ENCODE measurements at regions not wholly inside any gene's neighbourhood (a gene's known extent, or its start where the extent isn't known, plus 50 kb on each side); places are given as distances from the start of the nearest gene placed in this dataset.

- DNase-seq (ENCODE audit: extremely low read depth in 1 of 11, low read depth in 9 of 11, low spot score in 4 of 11) = no peak
These were observed 204.6 kb downstream of the OPA1 start for GRCh38 chr3:193797566-193797965.

DNA sequence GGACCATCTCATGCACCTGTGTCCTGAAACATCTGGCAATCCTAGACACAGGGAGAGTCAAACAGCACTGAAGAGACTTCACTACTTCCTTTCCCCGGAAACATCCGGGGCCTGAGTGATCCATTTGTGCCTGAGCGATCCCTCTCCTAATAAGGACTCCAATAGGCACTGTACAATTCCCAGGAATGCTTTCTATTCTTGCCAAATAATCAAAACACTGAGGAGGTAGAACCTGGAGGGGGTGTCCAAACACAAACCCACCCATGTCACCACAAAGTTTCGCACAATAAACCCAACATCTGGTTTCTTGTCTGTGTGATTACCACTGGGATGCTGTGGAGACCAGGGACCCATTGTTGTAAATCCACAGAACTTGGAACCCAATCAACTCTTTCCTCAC is 205.0 kb downstream of the OPA1 start:
- no peak for DNase-seq (ENCODE audit: extremely low read depth in 1 of 11, low read depth in 9 of 11, low spot score in 4 of 11)

- no peak for DNase-seq (ENCODE audit: extremely low read depth in 1 of 11, low read depth in 9 of 11, low spot score in 4 of 11)
These were observed 207.4 kb downstream of the OPA1 start for GRCh38 chr3:193800138-193801043.

- DNase-seq (ENCODE audit: extremely low read depth in 1 of 11, low read depth in 9 of 11, low spot score in 4 of 11) = no peak
These were observed 208.1 kb downstream of the OPA1 start for GRCh38 chr3:193801097-193801496.

DNA sequence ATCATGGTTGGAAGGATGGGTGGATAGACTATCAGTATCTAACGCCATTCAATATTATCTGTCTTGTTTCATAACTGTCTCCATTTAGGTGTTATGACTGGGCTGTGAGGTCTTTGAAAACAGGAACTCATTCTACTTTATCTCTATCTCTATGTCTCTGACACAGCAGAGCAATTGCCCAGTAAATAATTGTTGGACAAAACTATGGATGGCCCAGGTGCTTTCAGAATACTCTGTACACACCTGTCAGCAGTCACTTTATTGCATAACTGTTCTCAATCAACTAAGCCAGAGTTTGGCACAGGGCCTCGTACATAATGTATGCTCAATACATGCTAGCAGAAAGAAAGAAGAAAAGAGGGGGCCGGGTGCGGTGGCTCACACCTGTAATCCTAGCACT is 210.3 kb downstream of the OPA1 start:
- DNase-seq (ENCODE audit: extremely low read depth in 1 of 11, low read depth in 9 of 11, low spot score in 4 of 11) = no peak

DNA sequence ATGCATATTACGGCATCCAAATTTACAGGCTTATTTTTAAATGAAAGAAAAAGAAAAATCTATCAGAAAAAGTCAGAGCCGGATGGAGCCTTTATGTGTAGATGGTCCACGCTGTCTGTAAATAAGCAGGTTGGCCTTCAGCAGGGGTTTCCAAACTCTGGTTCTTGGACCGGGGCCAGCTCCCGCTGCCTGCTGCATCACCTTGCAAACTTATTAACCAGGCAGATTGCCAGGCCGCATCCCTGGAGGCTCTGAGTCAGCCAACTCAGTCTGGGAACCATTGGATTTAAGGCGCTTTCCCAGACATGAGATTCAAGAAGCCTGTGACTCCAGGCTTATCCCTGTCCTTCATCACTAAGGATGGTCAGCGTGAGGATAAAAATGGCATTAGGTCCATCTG is 212.4 kb downstream of the OPA1 start:
- peak in 4 of 11 donors; percentile 51 to 77 (median 59) for DNase-seq (ENCODE audit: extremely low read depth in 1 of 11, low read depth in 9 of 11, low spot score in 4 of 11)

DNA sequence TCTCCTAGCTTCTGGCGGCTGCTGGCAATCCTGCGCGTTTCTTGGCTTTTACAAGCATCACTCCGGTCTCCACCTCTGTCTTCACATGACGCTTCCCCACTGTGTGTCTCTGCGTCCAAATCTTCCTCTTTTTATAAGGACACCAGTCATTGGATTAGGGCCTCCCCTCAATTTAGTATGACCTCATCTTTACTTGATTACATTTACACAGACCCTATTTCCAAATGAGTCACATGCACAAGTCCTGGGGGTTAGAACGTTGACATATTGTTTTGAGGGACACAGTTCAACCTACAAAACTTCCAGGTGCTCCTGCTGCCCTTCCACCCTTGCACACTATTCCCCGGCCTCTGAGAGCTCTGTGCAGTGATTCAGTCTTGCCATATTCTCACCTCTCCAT is 215.3 kb downstream of the OPA1 start:
- no peak for DNase-seq (ENCODE audit: extremely low read depth in 1 of 11, low read depth in 9 of 11, low spot score in 4 of 11)

GRCh38 chr3:193809106-193809505 is 216.1 kb downstream of the OPA1 start:
- DNase-seq (ENCODE audit: extremely low read depth in 1 of 11, low read depth in 9 of 11, low spot score in 4 of 11) = no peak

GRCh38 chr3:193812078-193812725 is 219.2 kb downstream of the OPA1 start:
- DNase-seq (ENCODE audit: extremely low read depth in 1 of 11, low read depth in 9 of 11, low spot score in 4 of 11) = no peak

- DNase-seq (ENCODE audit: extremely low read depth in 1 of 11, low read depth in 9 of 11, low spot score in 4 of 11) = no peak
These were observed 219.9 kb downstream of the OPA1 start for GRCh38 chr3:193812791-193813500.

DNA sequence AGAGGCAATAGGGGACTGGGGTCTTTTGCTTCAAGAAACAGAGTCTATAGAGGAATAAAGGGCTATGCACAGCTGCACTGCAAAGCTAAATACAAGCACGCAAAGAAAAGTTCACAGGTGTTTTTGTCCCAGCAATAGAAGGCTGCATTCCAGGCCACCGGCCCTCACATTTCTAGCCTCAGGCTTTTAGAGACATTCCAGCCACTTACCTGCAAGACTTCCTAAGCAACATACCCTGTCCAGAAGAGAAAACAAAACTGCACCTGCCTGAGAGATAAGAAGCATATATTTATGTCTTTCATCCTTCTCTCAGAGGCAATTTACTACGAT is 220.5 kb downstream of the OPA1 start:
- DNase-seq (ENCODE audit: extremely low read depth in 1 of 11, low read depth in 9 of 11, low spot score in 4 of 11) = no peak

DNA sequence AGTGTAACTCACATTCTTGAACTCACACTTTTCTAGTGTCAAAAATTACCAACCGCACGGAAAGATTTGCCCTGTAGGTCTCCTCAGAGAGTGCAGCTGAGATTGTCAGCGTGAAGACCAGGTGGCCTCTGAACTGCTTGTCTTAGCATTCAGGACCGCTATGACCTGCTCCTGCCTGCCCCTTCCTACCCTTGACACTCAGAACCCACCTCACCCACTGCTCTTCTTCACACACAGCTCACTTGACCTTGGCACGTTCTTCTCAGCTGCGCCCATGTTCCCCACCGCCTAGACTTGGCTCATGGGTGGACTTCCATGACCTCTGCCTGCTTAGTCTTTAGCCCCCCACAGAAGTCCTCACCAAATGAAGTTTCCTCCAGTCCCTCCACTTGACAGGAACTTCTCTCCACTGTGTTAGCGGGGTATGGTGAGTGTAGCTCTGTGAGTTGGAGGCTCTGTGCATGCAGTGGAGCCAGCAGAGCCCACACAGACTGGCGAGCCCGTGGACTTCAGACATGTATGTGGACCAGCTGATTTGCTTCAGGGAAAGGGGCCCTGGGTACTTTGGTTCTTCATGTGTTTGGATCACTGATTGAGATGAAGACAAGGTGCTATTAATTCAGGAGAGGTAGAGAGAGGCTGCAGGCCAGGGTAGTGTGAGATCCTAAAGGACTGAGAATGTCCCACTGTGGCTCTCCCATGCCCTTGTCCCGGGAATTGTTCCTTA is 221.3 kb downstream of the OPA1 start:
- DNase-seq (ENCODE audit: extremely low read depth in 1 of 11, low read depth in 9 of 11, low spot score in 4 of 11) = no peak

DNA sequence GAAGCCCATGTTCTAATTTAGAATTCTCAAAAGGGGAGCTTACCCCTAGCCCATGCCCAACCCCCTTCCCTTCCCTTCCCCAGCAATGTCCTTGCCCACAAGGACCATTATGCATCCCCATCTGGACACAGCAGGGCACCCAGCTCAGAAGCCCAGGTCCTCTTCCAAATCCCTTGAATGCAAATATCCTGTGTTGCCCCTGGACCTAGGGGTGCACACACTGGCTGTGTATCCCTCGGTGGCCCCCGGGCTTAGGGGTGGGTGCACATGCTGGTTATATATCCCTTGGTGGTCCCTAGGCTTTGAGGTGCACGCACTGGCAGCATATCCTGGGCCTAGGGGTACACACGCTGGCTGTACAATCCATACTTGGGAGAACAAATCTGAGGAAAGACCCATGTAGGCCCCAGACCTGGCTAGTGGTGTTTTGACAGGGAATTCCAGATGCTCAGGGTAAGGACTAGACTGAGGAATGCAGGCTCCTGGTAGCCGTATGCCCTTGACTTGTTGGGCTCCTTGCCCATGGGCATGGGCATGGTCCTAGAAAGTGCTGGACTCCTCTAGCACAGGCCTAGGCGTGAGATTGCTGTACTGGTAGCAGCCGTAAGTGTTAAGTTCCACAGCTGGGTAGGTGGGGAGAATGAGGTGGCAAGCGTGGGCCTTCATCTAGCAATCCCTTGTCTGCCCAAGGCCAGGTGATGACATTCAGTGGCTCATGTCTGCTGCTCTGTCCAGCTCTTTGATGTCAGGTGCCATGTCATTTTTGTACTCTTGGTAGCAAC is 222.4 kb downstream of the OPA1 start:
- no peak for DNase-seq (ENCODE audit: extremely low read depth in 1 of 11, low read depth in 9 of 11, low spot score in 4 of 11)

DNA sequence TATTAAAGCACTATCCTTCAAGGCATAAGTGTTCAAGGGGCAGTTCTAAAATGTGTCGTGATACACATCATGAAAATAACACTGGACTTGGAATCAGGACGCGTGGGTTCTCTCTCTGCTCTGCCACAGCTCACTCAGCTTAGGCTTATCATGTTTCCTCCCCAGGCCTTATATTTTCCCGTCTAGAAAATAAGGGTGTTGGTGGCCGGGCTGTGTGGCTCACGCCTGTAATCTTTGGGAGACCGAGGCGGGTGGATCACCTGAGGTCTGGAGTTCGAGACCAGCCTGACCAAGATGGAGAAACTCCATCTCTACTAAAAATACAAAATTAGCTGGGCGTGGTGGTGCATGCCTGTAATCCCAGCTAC is 223.0 kb downstream of the OPA1 start:
- DNase-seq (ENCODE audit: extremely low read depth in 1 of 11, low read depth in 9 of 11, low spot score in 4 of 11) = no peak

GRCh38 chr3:193816656-193817311 is 223.8 kb downstream of the OPA1 start:
- DNase-seq (ENCODE audit: extremely low read depth in 1 of 11, low read depth in 9 of 11, low spot score in 4 of 11) = peak; percentile 64 to 84 (median 75)

- DNase-seq (ENCODE audit: extremely low read depth in 1 of 11, low read depth in 9 of 11, low spot score in 4 of 11) = no peak
These were observed 226.4 kb downstream of the OPA1 start for GRCh38 chr3:193819117-193820010.

DNA sequence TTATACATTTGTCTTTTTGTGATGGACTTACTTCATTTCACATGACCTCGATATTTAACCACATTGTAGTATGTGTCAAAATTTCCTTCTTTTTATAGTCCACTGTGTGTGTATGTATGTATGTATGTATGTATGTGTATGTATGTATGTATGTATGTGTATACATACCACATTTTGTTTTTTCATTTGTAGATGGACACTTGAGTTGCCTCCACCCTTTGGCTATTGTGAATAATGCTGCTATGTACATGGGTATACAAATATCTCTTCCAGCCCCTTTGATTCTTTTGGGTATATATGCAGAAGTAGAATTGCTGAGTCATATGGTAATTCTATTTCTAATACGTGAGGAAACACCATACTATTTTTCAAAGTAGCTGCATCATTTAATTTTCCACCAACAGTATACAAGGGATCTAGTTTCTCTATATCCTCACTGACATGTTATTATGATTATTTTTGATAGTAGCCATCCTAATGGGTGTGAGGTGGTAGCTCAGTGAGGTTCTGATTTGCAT is 228.2 kb downstream of the OPA1 start:
- DNase-seq (ENCODE audit: extremely low read depth in 1 of 11, low read depth in 9 of 11, low spot score in 4 of 11) = no peak

All from renal cortex interstitium (tissue), 11 donors.